PFSK-1 (cell line): ENCODE measurements at regions not wholly inside any gene's neighbourhood (a gene's known extent, or its start where the extent isn't known, plus 50 kb on each side); places are given as distances from the start of the nearest gene placed in this dataset.

ENCODE experiments used
- FOXP2 ChIP-seq: optimal IDR thresholded peaks from 2 replicates; pipeline ENCODE3; 2011; ENCODE audit warnings: borderline replicate concordance, control low read depth, inconsistent platforms; ENCODE audit not compliant: insufficient read depth; ENCODE audit errors: extremely low read length, extremely low read depth
- POLR2AphosphoS5 ChIP-seq: IDR thresholded peaks from 2 replicates; pipeline ENCODE4 v1.6.1; 2012; ENCODE audit warnings: low read depth, mild to moderate bottlenecking, control low read depth, low read length, moderate library complexity
- REST ChIP-seq, 2 experiments: IDR thresholded peaks; 2 replicates each; pipeline versions ENCODE4 v1.6.1 to v1.8.0; 2011 to 2012; ENCODE audit warnings: low read depth in 2 of 2, low read length in 2 of 2, control low read depth in 1 of 2, inconsistent platforms in 1 of 2, mild to moderate bottlenecking in 1 of 2, moderate library complexity in 1 of 2; ENCODE audit not compliant: insufficient read depth in 1 of 2
- SIN3A ChIP-seq: IDR thresholded peaks from 2 replicates; pipeline ENCODE4 v1.6.1; 2012; ENCODE audit warnings: mild to moderate bottlenecking, low read length, moderate library complexity, borderline replicate concordance; ENCODE audit not compliant: insufficient read depth
- TAF1 ChIP-seq: IDR thresholded peaks from 2 replicates; pipeline ENCODE4 v1.6.1; 2012; ENCODE audit warnings: low read length, control low read depth, borderline replicate concordance; ENCODE audit not compliant: insufficient read depth

GRCh38 chr13:90995001-90995400 is 352.5 kb upstream of the MIR17HG start:
- no peak for TF ChIP-seq REST (IDR thresholded peaks at IDR 0.05; ENCODE audit: insufficient read depth in 1 of 2, low read depth in 2 of 2, low read length in 2 of 2)
- TF ChIP-seq TAF1 = no peak
- no peak for TF ChIP-seq FOXP2
- no peak for TF ChIP-seq POLR2AphosphoS5
- TF ChIP-seq SIN3A = no peak

- TF ChIP-seq REST (IDR thresholded peaks at IDR 0.05; ENCODE audit: insufficient read depth in 1 of 2, low read depth in 2 of 2, low read length in 2 of 2) (no peak), TAF1 (no peak), POLR2AphosphoS5 (no peak), FOXP2 (no peak)
Observed at GRCh38 chr13:90995614-90996013, 351.9 kb upstream of the MIR17HG start.

GRCh38 chr13:90997951-90998350 is 349.5 kb upstream of the MIR17HG start:
- TF ChIP-seq TAF1 = no peak
- no peak for TF ChIP-seq POLR2AphosphoS5
- no peak for TF ChIP-seq FOXP2
- no peak for TF ChIP-seq REST (IDR thresholded peaks at IDR 0.05; ENCODE audit: insufficient read depth in 1 of 2, low read depth in 2 of 2, low read length in 2 of 2)
- no peak for TF ChIP-seq SIN3A

- no peak for TF ChIP-seq POLR2AphosphoS5
Observed at GRCh38 chr13:90999401-90999800, 348.1 kb upstream of the MIR17HG start.

GRCh38 chr13:91001371-91001770 is 346.1 kb upstream of the MIR17HG start:
- TF ChIP-seq TAF1 (no peak), SIN3A (no peak), REST (IDR thresholded peaks at IDR 0.05; ENCODE audit: insufficient read depth in 1 of 2, low read depth in 2 of 2, low read length in 2 of 2) (no peak), FOXP2 (no peak), POLR2AphosphoS5 (no peak)
